ENCODE measurements at regions not wholly inside any gene's neighbourhood (a gene's known extent, or its start where the extent isn't known, plus 50 kb on each side); places are given as distances from the start of the nearest gene placed in this dataset.

DNA sequence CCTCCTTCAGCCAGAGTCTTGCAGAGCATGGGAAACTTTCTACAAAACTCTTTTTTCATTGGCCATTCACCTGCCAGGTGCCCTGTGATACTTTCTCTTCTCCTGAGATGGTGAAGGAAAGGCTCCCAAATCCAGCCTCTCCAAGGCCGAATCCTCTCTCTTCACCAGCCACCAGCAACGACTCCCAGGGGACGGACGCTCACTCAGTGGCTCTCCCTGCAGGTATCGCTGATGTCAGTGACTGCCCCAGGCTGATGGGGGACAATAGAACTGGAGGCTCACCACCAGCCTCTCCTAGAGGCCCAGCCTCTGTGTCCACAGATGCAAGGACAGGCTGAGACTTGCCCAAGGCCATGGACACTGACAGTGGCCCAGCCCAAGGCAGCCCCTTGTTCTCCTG is 204.1 kb downstream of the BCL11B start:
- TF ChIP-seq, protein P1, sequence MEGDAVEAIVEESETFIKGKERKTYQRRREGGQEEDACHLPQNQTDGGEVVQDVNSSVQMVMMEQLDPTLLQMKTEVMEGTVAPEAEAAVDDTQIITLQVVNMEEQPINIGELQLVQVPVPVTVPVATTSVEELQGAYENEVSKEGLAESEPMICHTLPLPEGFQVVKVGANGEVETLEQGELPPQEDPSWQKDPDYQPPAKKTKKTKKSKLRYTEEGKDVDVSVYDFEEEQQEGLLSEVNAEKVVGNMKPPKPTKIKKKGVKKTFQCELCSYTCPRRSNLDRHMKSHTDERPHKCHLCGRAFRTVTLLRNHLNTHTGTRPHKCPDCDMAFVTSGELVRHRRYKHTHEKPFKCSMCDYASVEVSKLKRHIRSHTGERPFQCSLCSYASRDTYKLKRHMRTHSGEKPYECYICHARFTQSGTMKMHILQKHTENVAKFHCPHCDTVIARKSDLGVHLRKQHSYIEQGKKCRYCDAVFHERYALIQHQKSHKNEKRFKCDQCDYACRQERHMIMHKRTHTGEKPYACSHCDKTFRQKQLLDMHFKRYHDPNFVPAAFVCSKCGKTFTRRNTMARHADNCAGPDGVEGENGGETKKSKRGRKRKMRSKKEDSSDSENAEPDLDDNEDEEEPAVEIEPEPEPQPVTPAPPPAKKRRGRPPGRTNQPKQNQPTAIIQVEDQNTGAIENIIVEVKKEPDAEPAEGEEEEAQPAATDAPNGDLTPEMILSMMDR (IDR thresholded peaks at IDR 0.05; ENCODE audit: borderline replicate concordance, extremely low read depth, insufficient read depth): no peak
- DNase-seq: no peak
- Histone ChIP-seq H3K36me3 (ENCODE audit: control insufficient read depth in 2 of 3, insufficient read depth in 3 of 3, low read length in 3 of 3) (no peaks in the 10 kb centered on the region), H3K4me3 (ENCODE audit: low read length in 3 of 3) (no peak overlapping the region), H3K9me3 (ENCODE audit: control insufficient read depth in 2 of 3, insufficient read depth in 1 of 3, low read length in 3 of 3) (peaks cover 0 to 2% (median 0%) of the 10 kb centered on the region in 3 donors), H3K4me1 (ENCODE audit: control insufficient read depth in 2 of 3, insufficient read depth in 2 of 3, low read depth in 1 of 3, low read length in 3 of 3) (no peaks in the 10 kb centered on the region), H3K9ac (ENCODE audit: low read length in 3 of 3) (no peak overlapping the region), H3K27me3 (ENCODE audit: control insufficient read depth, insufficient read depth, low read length) (no peaks in the 10 kb centered on the region), H3K27ac (ENCODE audit: low read depth in 2 of 2, low read length in 2 of 2) (no peak overlapping the region)
- intact Hi-C loops (cut with DNase I): no loop called here
- no peak for FAIRE-seq

DNA sequence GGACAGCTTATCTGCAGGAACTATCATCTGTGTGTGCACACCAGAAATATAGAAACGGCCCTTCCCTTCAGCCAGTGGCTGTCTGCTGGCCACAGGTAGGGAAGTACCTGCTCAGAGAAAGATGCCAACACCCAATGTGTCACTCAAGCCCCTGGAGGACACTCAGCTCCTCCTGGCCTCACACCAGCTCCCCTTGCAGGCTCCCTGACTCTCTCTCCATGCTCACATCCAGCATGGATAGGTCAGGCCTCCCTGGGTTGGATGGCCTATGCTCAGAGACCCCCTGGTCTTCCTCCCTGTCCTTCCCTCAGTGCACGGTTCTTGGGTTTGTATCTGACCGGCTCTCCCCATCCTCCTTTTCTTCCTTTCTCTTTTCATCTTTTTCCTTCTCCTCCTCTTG is 202.1 kb downstream of the BCL11B start:
- peaks cover 0 to 2% (median 0%) of the 10 kb centered on the region in 3 donors for H3K9me3 ChIP-seq (ENCODE audit: control insufficient read depth in 2 of 3, insufficient read depth in 1 of 3, low read length in 3 of 3)
- TF ChIP-seq, protein P1 (IDR thresholded peaks at IDR 0.05; ENCODE audit: borderline replicate concordance, extremely low read depth, insufficient read depth): no peak
- H3K4me1 ChIP-seq (ENCODE audit: control insufficient read depth in 2 of 3, insufficient read depth in 2 of 3, low read depth in 1 of 3, low read length in 3 of 3): no peaks in the 10 kb centered on the region
- no peak overlapping the region for H3K4me3 ChIP-seq (ENCODE audit: low read length in 3 of 3)
- no peak overlapping the region for H3K27ac ChIP-seq (ENCODE audit: low read depth in 2 of 2, low read length in 2 of 2)
- DNase-seq (no peak), FAIRE-seq (no peak)
- no peaks in the 10 kb centered on the region for H3K27me3 ChIP-seq (ENCODE audit: control insufficient read depth, insufficient read depth, low read length)
- intact Hi-C loops (cut with DNase I): no loop called here
- no peaks in the 10 kb centered on the region for H3K36me3 ChIP-seq (ENCODE audit: control insufficient read depth in 2 of 3, insufficient read depth in 3 of 3, low read length in 3 of 3)
- no peak overlapping the region for H3K9ac ChIP-seq (ENCODE audit: low read length in 3 of 3)

DNA sequence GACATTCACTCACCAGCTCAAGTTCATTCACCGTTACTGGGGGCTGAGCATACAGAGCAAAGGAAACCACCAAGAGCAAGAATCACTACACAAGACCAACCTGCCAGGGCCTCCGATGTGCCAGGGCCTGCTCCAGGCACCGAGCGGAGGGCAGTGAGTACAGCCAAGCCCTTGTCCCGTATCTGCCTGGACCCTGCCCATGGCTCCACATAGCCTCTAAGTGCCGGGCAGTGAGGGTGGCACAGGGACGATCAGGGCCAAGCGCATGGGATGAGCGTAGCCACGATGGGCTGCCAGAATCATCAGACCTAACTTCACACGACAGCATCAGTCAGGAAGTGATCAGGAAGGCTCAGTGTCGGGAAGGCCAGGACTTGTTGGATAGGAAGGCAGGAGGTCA is 199.6 kb downstream of the BCL11B start:
- no peak overlapping the region for H3K27ac ChIP-seq (ENCODE audit: low read depth in 2 of 2, low read length in 2 of 2)
- peaks cover 0 to 2% (median 0%) of the 10 kb centered on the region in 3 donors for H3K9me3 ChIP-seq (ENCODE audit: control insufficient read depth in 2 of 3, insufficient read depth in 1 of 3, low read length in 3 of 3)
- DNase-seq (no peak), FAIRE-seq (no peak)
- TF ChIP-seq, protein P1 (IDR thresholded peaks at IDR 0.05; ENCODE audit: borderline replicate concordance, extremely low read depth, insufficient read depth): no peak
- no peak overlapping the region for H3K9ac ChIP-seq (ENCODE audit: low read length in 3 of 3)
- no peaks in the 10 kb centered on the region for H3K36me3 ChIP-seq (ENCODE audit: control insufficient read depth in 2 of 3, insufficient read depth in 3 of 3, low read length in 3 of 3)
- no peaks in the 10 kb centered on the region for H3K4me1 ChIP-seq (ENCODE audit: control insufficient read depth in 2 of 3, insufficient read depth in 2 of 3, low read depth in 1 of 3, low read length in 3 of 3)
- no peaks in the 10 kb centered on the region for H3K27me3 ChIP-seq (ENCODE audit: control insufficient read depth, insufficient read depth, low read length)
- no peak overlapping the region for H3K4me3 ChIP-seq (ENCODE audit: low read length in 3 of 3)
- intact Hi-C loops (cut with DNase I): no loop called here

DNA sequence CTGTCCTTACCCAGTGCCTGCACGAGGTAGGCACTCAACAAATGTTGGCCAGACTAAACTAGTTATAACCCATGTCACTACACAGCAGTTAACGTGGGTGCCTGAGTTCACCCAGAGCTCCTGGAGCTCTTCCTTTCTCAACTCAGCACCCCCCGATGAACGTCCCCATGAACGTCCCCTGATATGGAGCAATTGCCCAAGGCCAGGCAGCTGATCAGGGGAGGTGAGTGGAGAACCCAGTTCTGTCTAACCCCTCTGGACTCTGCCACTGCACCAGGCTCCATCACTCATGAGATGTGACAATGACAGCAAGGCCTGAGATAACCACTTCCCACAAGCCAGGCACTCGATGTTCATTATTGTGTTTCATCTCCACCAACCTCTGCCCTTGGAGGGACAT is 199.0 kb downstream of the BCL11B start:
- Histone ChIP-seq H3K27ac (ENCODE audit: low read depth in 2 of 2, low read length in 2 of 2) (no peak overlapping the region), H3K4me1 (ENCODE audit: control insufficient read depth in 2 of 3, insufficient read depth in 2 of 3, low read depth in 1 of 3, low read length in 3 of 3) (no peaks in the 10 kb centered on the region), H3K9me3 (ENCODE audit: control insufficient read depth in 2 of 3, insufficient read depth in 1 of 3, low read length in 3 of 3) (peaks cover 0 to 2% (median 0%) of the 10 kb centered on the region in 3 donors), H3K4me3 (ENCODE audit: low read length in 3 of 3) (no peak overlapping the region), H3K27me3 (ENCODE audit: control insufficient read depth, insufficient read depth, low read length) (no peaks in the 10 kb centered on the region), H3K9ac (ENCODE audit: low read length in 3 of 3) (no peak overlapping the region), H3K36me3 (ENCODE audit: control insufficient read depth in 2 of 3, insufficient read depth in 3 of 3, low read length in 3 of 3) (no peaks in the 10 kb centered on the region)
- DNase-seq (no peak), FAIRE-seq (no peak)
- TF ChIP-seq, protein P1 (IDR thresholded peaks at IDR 0.05; ENCODE audit: borderline replicate concordance, extremely low read depth, insufficient read depth): no peak
- intact Hi-C loops (cut with DNase I): no loop called here

Data from kidney (tissue), 13 donors.